GM12891 (cell line): ENCODE measurements at regions not wholly inside any gene's neighbourhood (a gene's known extent, or its start where the extent isn't known, plus 50 kb on each side); places are given as distances from the start of the nearest gene placed in this dataset.

ENCODE experiments used
- PAX5 ChIP-seq: IDR thresholded peaks from 2 replicates; pipeline ENCODE4 v1.6.1; 2011; ENCODE audit warnings: low read length, moderate library complexity, mild to moderate bottlenecking; ENCODE audit not compliant: insufficient read depth, severe bottlenecking
- POLR2A ChIP-seq: IDR thresholded peaks from 2 replicates; pipeline ENCODE4 v1.6.1; 2011; ENCODE audit warnings: low read depth, low read length, control low read depth
- POLR2AphosphoS5 ChIP-seq: IDR thresholded peaks from 2 replicates; pipeline ENCODE4 v1.6.1; 2011; ENCODE audit warnings: low read depth, low read length, control low read depth
- TAF1 ChIP-seq: IDR thresholded peaks from 2 replicates; pipeline ENCODE4 v1.6.1; 2011; ENCODE audit warnings: low read depth, low read length, control low read depth

DNA sequence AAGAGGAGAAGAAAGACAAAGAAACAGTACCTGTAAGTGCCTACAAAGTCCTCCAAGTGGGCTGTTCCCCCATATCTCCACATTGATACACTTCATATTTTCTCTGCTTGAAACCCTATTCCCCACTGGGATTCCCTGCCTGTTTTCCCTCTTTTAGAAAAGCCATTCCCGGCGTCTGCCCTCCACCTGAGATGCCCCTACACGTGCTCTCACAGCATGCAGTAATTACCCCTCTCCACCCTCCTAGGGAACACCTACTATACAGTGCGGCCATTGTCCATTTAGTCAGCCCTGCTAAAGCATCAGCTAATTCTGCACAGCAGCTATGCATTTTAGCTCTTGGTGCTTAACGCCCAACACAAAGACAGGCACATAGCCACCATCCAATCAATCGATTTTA is 135.7 kb upstream of the TIAM1 start:
- TF ChIP-seq POLR2AphosphoS5 = no peak
- no peak for TF ChIP-seq POLR2A
- no peak for TF ChIP-seq TAF1
- no peak for TF ChIP-seq PAX5
